B cell (primary cell): ENCODE measurements at regions not wholly inside any gene's neighbourhood (a gene's known extent, or its start where the extent isn't known, plus 50 kb on each side); places are given as distances from the start of the nearest gene placed in this dataset.

Experiments
- ATAC-seq: fragments of 200-7000 bp; cut with Tn5 transposase; one replicate; pipeline ENCODE4 v1.10.0; 2021; ENCODE audit warnings: low read depth, mild to moderate bottlenecking, moderate number of reproducible peaks, moderate library complexity
- CTCF ChIA-PET: fragments of 350-600 bp; sonication (Branson Sonifier 250); formaldehyde crosslinking; loops from one replicate; lab custom pipeline; 2021; ENCODE audit warnings: antibody characterized with exemption, inconsistent platforms; lab: Charles Lee
- POLR2A ChIA-PET: fragments of 350-600 bp; sonication (Branson Sonifier 250); formaldehyde crosslinking; loops from one replicate; lab custom pipeline; 2021; ENCODE audit warnings: antibody characterized with exemption; lab: Charles Lee
- DNase-seq: peaks from one replicate; pipeline ENCODE4 v3.0.0; 2013
- H2AFZ ChIP-seq: 2 replicates; pipeline ENCODE4 v1.6.1; 2012; ENCODE audit warnings: mild to moderate bottlenecking, low read depth, low read length; ENCODE audit not compliant: insufficient read depth, poor library complexity, severe bottlenecking
- H3K27ac ChIP-seq, 2 donors: 1 replicate in 1 of 2; 2 replicates in 1 of 2; pipeline ENCODE4 v1.5.1; 2012 to 2013; ENCODE audit warnings: low read length in 2 of 2, mild to moderate bottlenecking in 2 of 2, moderate library complexity in 1 of 2
- H3K27me3 ChIP-seq, 4 experiments: fragments of 200-600 bp in 1 of 4; sonication (generic) in 1 of 4; replicated peaks in 1 of 4; 1 replicate in 2 of 4; 2 replicates in 2 of 4; pipeline versions ENCODE4 v1.6.1 to v1.7.0; 2013 to 2016; ENCODE audit warnings: low read length in 3 of 4, mild to moderate bottlenecking in 2 of 4, mixed read lengths in 1 of 4, moderate library complexity in 1 of 4; ENCODE audit not compliant: insufficient read depth in 4 of 4, control insufficient read depth in 3 of 4; ENCODE audit errors: control extremely low read depth in 1 of 4
- H3K36me3 ChIP-seq, 2 experiments: replicated peaks in 1 of 2; 1 replicate in 1 of 2; 2 replicates in 1 of 2; pipeline versions ENCODE4 v1.6.1 to v1.7.1; 2013; ENCODE audit warnings: low read length in 1 of 2; ENCODE audit not compliant: insufficient read depth in 2 of 2, control insufficient read depth in 1 of 2; ENCODE audit errors: control extremely low read depth in 1 of 2, extremely low read depth in 1 of 2
- H3K4me1 ChIP-seq, 2 donors: fragments of 200-600 bp in 1 of 2; sonication (generic) in 1 of 2; 1 replicate in 1 of 2; 2 replicates in 1 of 2; pipeline versions ENCODE4 v1.5.1 to v1.6.1; 2013 to 2017; ENCODE audit warnings: low read length in 2 of 2; ENCODE audit not compliant: control insufficient read depth in 2 of 2, insufficient read depth in 2 of 2
- H3K4me2 ChIP-seq: replicated peaks from 2 replicates; pipeline ENCODE3; 2012; ENCODE audit warnings: mild to moderate bottlenecking, low read depth, low read length; ENCODE audit not compliant: poor library complexity, severe bottlenecking
- H3K4me3 ChIP-seq, 5 experiments: fragments of 200-600 bp in 1 of 5; sonication (generic) in 1 of 5; 1 replicate in 3 of 5; 2 replicates in 2 of 5; pipeline versions ENCODE4 v1.5.1 to v1.7.0; 2011 to 2016; ENCODE audit warnings: low read length in 4 of 5, mild to moderate bottlenecking in 4 of 5, low read depth in 2 of 5, control low read depth in 1 of 5, moderate library complexity in 1 of 5; ENCODE audit not compliant: insufficient read depth in 1 of 5; ENCODE audit errors: control extremely low read depth in 1 of 5, extremely low read depth in 1 of 5
- H3K79me2 ChIP-seq: fragments of 200-600 bp; sonication (generic); one replicate; pipeline ENCODE4 v1.6.0; 2016; ENCODE audit warnings: low read length; ENCODE audit not compliant: control insufficient read depth, insufficient read depth
- H3K9ac ChIP-seq: fragments of 200-600 bp; sonication (generic); 2 replicates; pipeline ENCODE4 v1.6.1; 2017; ENCODE audit warnings: mild to moderate bottlenecking, low read length, moderate library complexity
- H3K9me3 ChIP-seq, 3 donors: one replicate each; pipeline versions ENCODE4 v1.6.1 to v1.7.1; 2013; ENCODE audit warnings: low read length in 2 of 3; ENCODE audit not compliant: control insufficient read depth in 2 of 3, insufficient read depth in 1 of 3; ENCODE audit errors: control extremely low read depth in 1 of 3
- H4K20me1 ChIP-seq: 2 replicates; pipeline ENCODE4 v1.6.0; 2012; ENCODE audit warnings: mild to moderate bottlenecking, low read length; ENCODE audit not compliant: insufficient read depth, control insufficient read depth, poor library complexity, severe bottlenecking
- H3K27ac Mint-ChIP-seq: one replicate; pipeline ENCODE4 v1.8.0; 2021; ENCODE audit warnings: mixed read lengths
- H3K27me3 Mint-ChIP-seq: one replicate; pipeline ENCODE4 v1.8.0; 2021; ENCODE audit warnings: mixed read lengths
- H3K4me1 Mint-ChIP-seq: one replicate; pipeline ENCODE4 v1.8.0; 2021; ENCODE audit warnings: mixed read lengths
- H3K4me3 Mint-ChIP-seq: one replicate; pipeline ENCODE4 v1.8.0; 2021; ENCODE audit warnings: mixed read lengths
- H3K9me3 Mint-ChIP-seq: one replicate; pipeline ENCODE4 v1.8.0; 2022; ENCODE audit warnings: mixed read lengths; ENCODE audit not compliant: insufficient read depth
- CTCF ChIP-seq: fragments of 200-600 bp; IDR thresholded peaks from one replicate; pipeline ENCODE4 v1.8.0; 2022; ENCODE audit warnings: antibody characterized with exemption, mild to moderate bottlenecking
- EZH2 ChIP-seq: IDR thresholded peaks from 2 replicates; pipeline ENCODE4 v1.6.1; 2012; ENCODE audit warnings: borderline replicate concordance, low read depth, mild to moderate bottlenecking, moderate library complexity, low read length; ENCODE audit not compliant: insufficient read depth, poor library complexity, severe bottlenecking
- WGBS: methylation state at CpG from one replicate; pipeline ENCODE4 v1.1.5; 2013; ENCODE audit warnings: missing lambda C conversion rate; ENCODE audit not compliant: insufficient coverage; 5-methylcytosine and 5-hydroxymethylcytosine counted together
- intact Hi-C: fragments of 100-400 bp; cut with micrococcal nuclease; formaldehyde crosslinking; loops from one replicate; pipeline ENCODE4 v1.10.0; 2022

DNA sequence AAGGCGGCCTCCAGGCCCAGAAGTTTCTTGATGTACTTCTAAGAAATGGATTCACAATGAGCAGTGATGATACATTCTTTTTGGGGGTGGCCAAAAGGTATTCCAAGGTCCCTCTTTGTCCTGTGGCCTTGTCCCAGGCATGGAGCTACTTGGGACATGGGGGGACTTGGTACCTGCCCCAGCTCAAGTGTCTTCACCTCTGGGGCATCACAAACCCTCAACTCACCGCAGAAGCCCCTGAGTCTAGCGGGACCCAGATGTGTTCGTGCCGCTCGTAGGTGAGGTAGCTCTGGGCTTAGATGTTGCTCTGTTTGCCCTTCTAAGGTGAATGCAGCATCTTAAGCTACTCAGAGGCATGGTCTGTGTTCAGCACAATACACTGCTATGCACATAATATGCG is 338.0 kb upstream of the IRX4 start:
- intact Hi-C loops: no loop called here
- Histone ChIP-seq H3K4me1 (no peaks in the 10 kb centered on the region), H3K79me2 (no peaks in the 10 kb centered on the region), H3K9ac (no peak overlapping the region), H3K4me2 (no peak overlapping the region), H3K9me3 (peaks cover 0 to 16% (median 0%) of the 10 kb centered on the region in 3 donors), H3K4me3 (no peak overlapping the region), H3K27me3 (no peaks in the 10 kb centered on the region), H3K36me3 (no peaks in the 10 kb centered on the region), H2AFZ (no peak overlapping the region), H3K27ac (no peak overlapping the region), H4K20me1 (no peaks in the 10 kb centered on the region)
- no peak overlapping the region for H3K4me3 Mint-ChIP-seq
- H3K27me3 Mint-ChIP-seq: no peaks in the 10 kb centered on the region
- ATAC-seq: no peak
- 88% methylated on average over 6 of the region's 7 CpGs for WGBS
- POLR2A ChIA-PET: no interaction called here
- no peak overlapping the region for H3K27ac Mint-ChIP-seq
- no peaks in the 10 kb centered on the region for H3K4me1 Mint-ChIP-seq
- CTCF ChIA-PET: no interaction called here
- TF ChIP-seq EZH2: no peak
- TF ChIP-seq CTCF: no peak
- DNase-seq: no peak
- peaks cover 5% of the 10 kb centered on the region for H3K9me3 Mint-ChIP-seq

- ChIA-PET POLR2A (no interaction called here), CTCF (no interaction called here)
- no peak overlapping the region for H3K27ac Mint-ChIP-seq
- Histone ChIP-seq H4K20me1 (no peaks in the 10 kb centered on the region), H3K4me3 (no peak overlapping the region), H3K9ac (no peak overlapping the region), H3K4me2 (no peak overlapping the region), H3K36me3 (no peaks in the 10 kb centered on the region), H3K4me1 (no peaks in the 10 kb centered on the region), H3K9me3 (peaks cover 0 to 16% (median 0%) of the 10 kb centered on the region in 3 donors), H3K79me2 (no peaks in the 10 kb centered on the region), H3K27me3 (no peaks in the 10 kb centered on the region), H3K27ac (no peak overlapping the region), H2AFZ (no peak overlapping the region)
- peaks cover 5% of the 10 kb centered on the region for H3K9me3 Mint-ChIP-seq
- DNase-seq (no peak), ATAC-seq (no peak)
- TF ChIP-seq EZH2 (no peak), CTCF (no peak)
- H3K27me3 Mint-ChIP-seq: no peaks in the 10 kb centered on the region
- no peak overlapping the region for H3K4me3 Mint-ChIP-seq
- WGBS: 91% methylated on average over 3 of the region's 3 CpGs
- intact Hi-C loops: no loop called here
- no peaks in the 10 kb centered on the region for H3K4me1 Mint-ChIP-seq
These were observed 336.5 kb upstream of the IRX4 start for GRCh38 chr5:2219149-2219776.
